ENCODE measurements at regions not wholly inside any gene's neighbourhood (a gene's known extent, or its start where the extent isn't known, plus 50 kb on each side); places are given as distances from the start of the nearest gene placed in this dataset.

- no peak for TF ChIP-seq CTCF (IDR thresholded peaks at IDR 0.05; ENCODE audit: insufficient read depth, missing control alignments)
- no peak for FAIRE-seq
- no peak for DNase-seq (ENCODE audit: insufficient read length, low spot score)
Measured at GRCh38 chr15:26358708-26359107, 414.2 kb downstream of the GABRB3 start.

- no peak for TF ChIP-seq CTCF (IDR thresholded peaks at IDR 0.05; ENCODE audit: insufficient read depth, missing control alignments)
- no peak for FAIRE-seq
Measured at GRCh38 chr15:26357653-26358052, 415.2 kb downstream of the GABRB3 start.

GRCh38 chr15:26355472-26356074 lies 417.3 kb downstream of the GABRB3 start:
- no peak for FAIRE-seq
- no peak for DNase-seq (ENCODE audit: insufficient read length, low spot score)
- TF ChIP-seq CTCF (IDR thresholded peaks at IDR 0.05; ENCODE audit: insufficient read depth, missing control alignments), result no peak

More at GRCh38 chr15:26357653-26358052, 415.2 kb downstream of the GABRB3 start:
- no peak for DNase-seq (ENCODE audit: insufficient read length, low spot score)

GRCh38 chr15:26352909-26353308 lies 420.0 kb downstream of the GABRB3 start:
- FAIRE-seq (no peak), DNase-seq (ENCODE audit: insufficient read length, low spot score) (no peak)
- no peak for TF ChIP-seq CTCF (IDR thresholded peaks at IDR 0.05; ENCODE audit: insufficient read depth, missing control alignments)

GRCh38 chr15:26352406-26352805 lies 420.5 kb downstream of the GABRB3 start:
- no peak for FAIRE-seq
- DNase-seq (ENCODE audit: insufficient read length, low spot score), result no peak
- no peak for TF ChIP-seq CTCF (IDR thresholded peaks at IDR 0.05; ENCODE audit: insufficient read depth, missing control alignments)

- DNase-seq (ENCODE audit: insufficient read length, low spot score) (no peak), FAIRE-seq (no peak)
- no peak for TF ChIP-seq CTCF (IDR thresholded peaks at IDR 0.05; ENCODE audit: insufficient read depth, missing control alignments)
Measured at GRCh38 chr15:26325495-26325894, 447.4 kb downstream of the GABRB3 start.

GRCh38 chr15:26323566-26323965 lies 449.3 kb downstream of the GABRB3 start:
- DNase-seq (ENCODE audit: insufficient read length, low spot score), result no peak
- no peak for FAIRE-seq
- no peak for TF ChIP-seq CTCF (IDR thresholded peaks at IDR 0.05; ENCODE audit: insufficient read depth, missing control alignments)
